NCI-H1105 treated with DMSO at 0.1 percent for 48 hours (cell line): ENCODE measurements at regions not wholly inside any gene's neighbourhood (a gene's known extent, or its start where the extent isn't known, plus 50 kb on each side); places are given as distances from the start of the nearest gene placed in this dataset.

Experiments used
- DNase-seq: peaks from one replicate; lab custom pipeline; 2025; lab: John Stamatoyannopoulos, UW

GRCh38 chr17:5635949-5636348 lies 51.6 kb upstream of the NLRP1 start:
- DNase-seq = no peak

- DNase-seq = no peak
Measured at GRCh38 chr17:5638596-5638995, 54.3 kb upstream of the NLRP1 start.

GRCh38 chr17:5640726-5641125 lies 56.4 kb upstream of the NLRP1 start:
- DNase-seq = no peak

GRCh38 chr17:5642752-5643151 lies 58.4 kb upstream of the NLRP1 start:
- no peak for DNase-seq

- DNase-seq = no peak
Measured at GRCh38 chr17:5644065-5644464, 59.8 kb upstream of the NLRP1 start.

- no peak for DNase-seq
Measured at GRCh38 chr17:5651348-5651747, 67.0 kb upstream of the NLRP1 start.

- no peak for DNase-seq
Measured at GRCh38 chr17:5661491-5662125, 77.3 kb upstream of the NLRP1 start.

- DNase-seq = no peak
Measured at GRCh38 chr17:5662409-5663085, 78.2 kb upstream of the NLRP1 start.

- no peak for DNase-seq
Measured at GRCh38 chr17:5665164-5665563, 80.9 kb upstream of the NLRP1 start.

- no peak for DNase-seq
Measured at GRCh38 chr17:5667871-5668270, 83.6 kb upstream of the NLRP1 start.

- DNase-seq = no peak
Measured at GRCh38 chr17:5668557-5669138, 84.3 kb upstream of the NLRP1 start.

- no peak for DNase-seq
Measured at GRCh38 chr17:5669191-5669590, 84.9 kb upstream of the NLRP1 start.

- DNase-seq = no peak
Measured at GRCh38 chr17:5672141-5672540, 87.8 kb upstream of the NLRP1 start.

GRCh38 chr17:5672815-5673430 lies 88.6 kb upstream of the NLRP1 start:
- no peak for DNase-seq

- no peak for DNase-seq
Measured at GRCh38 chr17:5675625-5676421, 91.5 kb upstream of the NLRP1 start.

- DNase-seq = no peak
Measured at GRCh38 chr17:5677620-5678019, 93.3 kb upstream of the NLRP1 start.

GRCh38 chr17:5678171-5678570 lies 93.9 kb upstream of the NLRP1 start:
- DNase-seq = no peak

- DNase-seq = no peak
Measured at GRCh38 chr17:5680766-5681165, 96.5 kb upstream of the NLRP1 start.

GRCh38 chr17:5683241-5683640 lies 98.9 kb upstream of the NLRP1 start:
- DNase-seq = no peak

- no peak for DNase-seq
Measured at GRCh38 chr17:5686074-5686635, 101.8 kb upstream of the NLRP1 start.

- DNase-seq = no peak
Measured at GRCh38 chr17:5687646-5688045, 103.3 kb upstream of the NLRP1 start.

- DNase-seq = no peak
Measured at GRCh38 chr17:5693821-5694220, 109.5 kb upstream of the NLRP1 start.
